AG09319 (cell line): ENCODE measurements at regions not wholly inside any gene's neighbourhood (a gene's known extent, or its start where the extent isn't known, plus 50 kb on each side); places are given as distances from the start of the nearest gene placed in this dataset.

Experiments
- DNase-seq: peaks from one replicate; pipeline ENCODE4 v3.0.0-alpha.2; 2010; ENCODE audit warnings: low read depth; ENCODE audit errors: extremely low read depth
- CTCF ChIP-seq: IDR thresholded peaks from 2 replicates; pipeline ENCODE4 v1.5.1; 2011; ENCODE audit warnings: low read depth, mild to moderate bottlenecking, inconsistent platforms, low read length, moderate library complexity

GRCh38 chr4:10342866-10343265, 114.4 kb downstream of the ZNF518B start:
- no peak for DNase-seq
- TF ChIP-seq CTCF: no peak

GRCh38 chr4:10336471-10336870, 120.8 kb downstream of the ZNF518B start:
- no peak for TF ChIP-seq CTCF
- no peak for DNase-seq

GRCh38 chr4:10335050-10335449, 122.2 kb downstream of the ZNF518B start:
- TF ChIP-seq CTCF: no peak
- no peak for DNase-seq

DNA sequence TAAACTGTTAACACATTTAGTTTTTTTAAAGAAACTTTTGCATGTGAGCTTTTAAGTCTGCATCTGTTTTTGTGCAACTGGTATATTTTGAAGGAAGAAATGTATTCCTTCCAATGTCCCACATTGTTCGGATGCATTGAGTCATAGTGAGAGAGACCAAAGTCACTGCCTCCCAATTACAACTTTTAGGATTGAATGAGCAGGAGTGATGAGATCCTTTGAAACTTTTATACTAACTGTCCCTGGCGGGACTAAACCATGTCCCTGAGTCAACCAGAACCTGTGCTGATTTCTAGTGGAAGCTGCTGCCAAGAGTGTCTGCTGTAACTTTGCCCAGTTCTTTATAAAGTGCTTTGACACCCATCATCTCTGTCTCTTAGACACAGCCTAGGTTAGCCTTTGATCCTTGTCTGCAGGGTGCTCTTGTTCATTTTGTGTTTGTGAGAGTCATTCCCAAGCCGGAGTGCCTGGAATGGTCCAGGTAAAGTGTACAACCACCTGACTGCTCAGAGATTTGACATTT, 122.7 kb downstream of the ZNF518B start:
- no peak for DNase-seq
- TF ChIP-seq CTCF: no peak

GRCh38 chr4:10333942-10334341, 123.3 kb downstream of the ZNF518B start:
- TF ChIP-seq CTCF: no peak
- no peak for DNase-seq

- no peak for TF ChIP-seq CTCF
- no peak for DNase-seq
These were observed 131.2 kb downstream of the ZNF518B start for GRCh38 chr4:10326075-10326474.

GRCh38 chr4:10321931-10322330, 135.3 kb downstream of the ZNF518B start:
- no peak for TF ChIP-seq CTCF
- no peak for DNase-seq
